ENCODE measurements at regions not wholly inside any gene's neighbourhood (a gene's known extent, or its start where the extent isn't known, plus 50 kb on each side); places are given as distances from the start of the nearest gene placed in this dataset.

DNA sequence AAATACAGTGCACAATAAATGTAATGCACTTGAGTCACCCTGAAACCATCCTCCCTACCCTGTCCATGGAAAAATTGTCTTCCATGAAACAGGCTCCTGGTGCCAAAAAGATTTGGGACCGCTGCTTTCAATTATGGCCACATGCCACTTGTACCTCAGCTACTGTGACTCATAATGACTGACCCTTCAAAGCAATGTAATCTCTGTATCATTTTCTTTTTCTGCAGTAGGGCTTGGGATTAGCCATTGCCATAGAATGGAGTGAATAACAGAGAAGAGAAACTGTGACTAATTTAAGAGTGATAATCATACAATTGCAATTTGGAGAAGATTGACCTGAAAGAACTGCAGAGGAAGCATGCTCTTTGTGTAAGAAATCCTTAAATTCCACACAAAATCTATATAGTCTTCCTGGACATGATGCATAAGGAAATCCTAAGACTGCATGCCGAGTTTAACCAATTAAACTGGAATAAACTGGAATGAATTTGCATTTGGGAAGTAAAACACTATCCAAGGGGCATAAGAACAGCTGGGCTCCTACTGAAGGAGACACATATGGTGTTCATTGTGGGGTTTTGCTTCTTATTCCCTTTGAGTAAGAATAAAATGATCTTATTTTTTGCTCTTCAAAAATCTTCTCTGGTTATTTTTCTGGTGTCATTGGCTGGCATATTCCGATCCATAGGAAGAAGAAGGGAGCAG, 59.5 kb upstream of the SLC7A1 start:
- no peak for DNase-seq

DNA sequence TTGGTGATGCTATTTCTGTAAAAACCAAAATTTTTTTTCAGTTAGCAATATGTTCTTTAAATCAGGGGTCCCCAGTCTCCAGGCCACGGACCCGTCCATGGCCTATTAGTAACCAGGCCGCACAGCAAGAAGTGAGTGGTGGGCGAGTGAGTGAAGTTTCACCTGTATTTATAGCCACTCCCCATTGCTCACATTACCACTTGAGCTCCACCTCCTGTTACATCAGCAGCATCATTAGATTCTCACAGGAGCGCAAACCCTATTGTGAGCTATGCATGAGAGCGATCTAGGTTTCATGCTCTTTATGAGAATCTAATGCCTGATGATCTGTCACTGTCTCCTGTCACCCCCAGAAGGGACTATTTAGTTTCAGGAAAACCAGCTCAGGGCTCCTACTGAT, 58.9 kb upstream of the SLC7A1 start:
- no peak for DNase-seq

DNA sequence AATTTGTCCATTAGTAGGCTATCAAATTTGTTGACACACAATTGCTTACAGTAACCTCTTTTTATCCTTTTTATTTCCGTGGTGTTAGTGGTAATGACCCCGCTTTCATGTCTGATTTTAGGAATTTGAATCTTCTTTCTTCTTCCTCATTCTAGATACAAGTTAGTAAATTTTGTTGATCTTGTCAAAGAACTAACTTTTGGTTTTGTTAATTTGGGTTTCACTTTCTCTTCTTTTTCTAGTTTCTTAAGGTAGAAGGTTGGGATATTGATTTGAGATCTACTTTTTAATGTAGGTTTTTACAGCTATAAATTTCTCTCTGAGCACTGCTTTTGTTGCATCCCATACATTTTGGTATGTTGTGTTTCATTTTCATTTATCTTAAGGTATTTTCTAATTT, 53.3 kb upstream of the SLC7A1 start:
- DNase-seq = no peak

Measured in NCI-H345 (cell line).